ENCODE measurements at regions not wholly inside any gene's neighbourhood (a gene's known extent, or its start where the extent isn't known, plus 50 kb on each side); places are given as distances from the start of the nearest gene placed in this dataset.

DNA sequence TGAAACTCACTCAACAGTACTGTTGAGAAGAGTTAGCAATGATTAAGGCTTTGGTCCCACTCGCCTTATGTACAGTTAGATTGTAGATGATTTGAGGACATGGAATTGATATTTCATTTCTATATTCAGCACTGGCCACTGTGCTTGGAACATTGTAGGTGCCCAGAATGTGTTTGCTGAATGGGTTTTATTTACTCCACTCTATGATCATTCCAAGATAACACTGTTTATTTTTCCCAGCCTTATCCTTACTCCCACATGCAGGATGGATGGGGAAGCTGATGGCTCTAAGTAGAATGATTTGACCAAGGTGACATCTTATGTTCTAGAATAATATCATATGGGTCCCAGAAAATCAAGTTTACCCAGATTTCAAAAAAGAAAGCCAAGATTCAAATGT lies 124.6 kb upstream of the RXFP2 start:
- H3K4me3 ChIP-seq, result no peak overlapping the region
- intact Hi-C loops (cut with DNase I), result no loop called here
- H3K27ac ChIP-seq, result no peak overlapping the region
- H3K27me3 ChIP-seq, result no peaks in the 10 kb centered on the region
- H3K9me3 ChIP-seq, result no peaks in the 10 kb centered on the region
- no peak for TF ChIP-seq POLR2AphosphoS5 (IDR thresholded peaks at IDR 0.05; ENCODE audit: insufficient read depth in 1 of 2, low read depth in 1 of 2)
- TF ChIP-seq POLR2A (IDR thresholded peaks at IDR 0.05), result no peak
- no peak for TF ChIP-seq CTCF (IDR thresholded peaks at IDR 0.05)
- no peak for DNase-seq (ENCODE audit: extremely low spot score in 2 of 2)
- H3K36me3 ChIP-seq, result no peaks in the 10 kb centered on the region
- no peaks in the 10 kb centered on the region for H3K4me1 ChIP-seq

- TF ChIP-seq POLR2AphosphoS5 (IDR thresholded peaks at IDR 0.05; ENCODE audit: insufficient read depth in 1 of 2, low read depth in 1 of 2) (no peak), POLR2A (IDR thresholded peaks at IDR 0.05) (no peak), CTCF (IDR thresholded peaks at IDR 0.05) (no peak)
- no peak for DNase-seq (ENCODE audit: extremely low spot score in 2 of 2)
- no peak overlapping the region for H3K27ac ChIP-seq
- no peaks in the 10 kb centered on the region for H3K4me1 ChIP-seq
- H3K9me3 ChIP-seq, result no peaks in the 10 kb centered on the region
- intact Hi-C loops (cut with DNase I), result no loop called here
- no peaks in the 10 kb centered on the region for H3K27me3 ChIP-seq
- no peak overlapping the region for H3K4me3 ChIP-seq
- no peaks in the 10 kb centered on the region for H3K36me3 ChIP-seq
Observed at GRCh38 chr13:31625115-31625514, 114.2 kb upstream of the RXFP2 start.

GRCh38 chr13:31627097-31627845 lies 112.1 kb upstream of the RXFP2 start:
- intact Hi-C loops (cut with DNase I), result no loop called here
- Histone ChIP-seq H3K4me1 (no peaks in the 10 kb centered on the region), H3K27me3 (no peaks in the 10 kb centered on the region), H3K27ac (no peak overlapping the region), H3K4me3 (no peak overlapping the region), H3K9me3 (no peaks in the 10 kb centered on the region), H3K36me3 (no peaks in the 10 kb centered on the region)
- no peak for DNase-seq (ENCODE audit: extremely low spot score in 2 of 2)
- TF ChIP-seq POLR2AphosphoS5 (IDR thresholded peaks at IDR 0.05; ENCODE audit: insufficient read depth in 1 of 2, low read depth in 1 of 2) (no peak), CTCF (IDR thresholded peaks at IDR 0.05) (no peak), POLR2A (IDR thresholded peaks at IDR 0.05) (no peak)

DNA sequence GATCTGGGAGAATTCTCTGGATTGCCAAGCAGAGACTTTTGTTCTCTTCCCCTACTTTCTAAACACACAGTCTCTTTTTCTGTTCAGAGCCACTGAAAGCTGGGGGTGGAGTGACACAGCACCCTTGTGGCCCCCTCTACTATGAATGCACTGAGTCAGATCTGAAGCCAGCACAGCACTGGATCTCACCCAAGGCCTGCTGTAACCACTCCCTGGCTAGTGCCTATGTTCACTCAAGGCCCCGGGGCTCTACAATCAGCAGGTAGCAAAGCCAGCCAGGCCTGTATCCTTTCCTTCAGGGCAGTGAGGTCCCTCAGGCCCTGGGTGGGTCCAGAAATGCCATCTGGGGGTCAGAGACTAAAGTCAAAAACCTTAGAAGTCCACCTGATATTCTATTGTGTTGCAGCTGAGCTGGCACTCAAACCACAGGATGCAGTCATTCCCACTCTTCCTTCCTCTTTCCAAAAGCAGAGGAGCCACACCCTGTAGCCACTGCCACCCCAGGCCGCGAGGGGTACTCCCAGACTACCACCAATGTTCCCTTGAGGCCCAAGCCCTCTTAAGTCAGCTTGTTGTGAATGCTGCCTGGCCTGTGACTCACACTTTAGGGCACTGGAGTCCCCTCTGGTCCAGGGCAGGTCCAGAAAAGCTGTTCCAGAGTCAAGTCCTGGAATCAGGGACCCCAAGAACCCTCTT lies 110.1 kb upstream of the RXFP2 start:
- intact Hi-C loops (cut with DNase I), result no loop called here
- Histone ChIP-seq H3K36me3 (no peaks in the 10 kb centered on the region), H3K27ac (no peak overlapping the region), H3K4me1 (no peaks in the 10 kb centered on the region), H3K4me3 (no peak overlapping the region), H3K27me3 (no peaks in the 10 kb centered on the region), H3K9me3 (no peaks in the 10 kb centered on the region)
- no peak for TF ChIP-seq POLR2AphosphoS5 (IDR thresholded peaks at IDR 0.05; ENCODE audit: insufficient read depth in 1 of 2, low read depth in 1 of 2)
- no peak for DNase-seq (ENCODE audit: extremely low spot score in 2 of 2)

- Histone ChIP-seq H3K4me1 (no peaks in the 10 kb centered on the region), H3K27me3 (no peaks in the 10 kb centered on the region), H3K9me3 (no peaks in the 10 kb centered on the region), H3K36me3 (no peaks in the 10 kb centered on the region), H3K4me3 (no peak overlapping the region), H3K27ac (no peak overlapping the region)
- DNase-seq (ENCODE audit: extremely low spot score in 2 of 2), result no peak
- intact Hi-C loops (cut with DNase I), result no loop called here
- TF ChIP-seq CTCF (IDR thresholded peaks at IDR 0.05) (no peak), POLR2AphosphoS5 (IDR thresholded peaks at IDR 0.05; ENCODE audit: insufficient read depth in 1 of 2, low read depth in 1 of 2) (no peak), POLR2A (IDR thresholded peaks at IDR 0.05) (no peak)
Observed at GRCh38 chr13:31631071-31631470, 108.3 kb upstream of the RXFP2 start.
